GOT3 (cell line): ENCODE measurements at regions not wholly inside any gene's neighbourhood (a gene's known extent, or its start where the extent isn't known, plus 50 kb on each side); places are given as distances from the start of the nearest gene placed in this dataset.
"Not testable (repeated sequence)": the region's sequence is repeated elsewhere in the genome, so short reads cannot be mapped to it uniquely, and the experiment has no call there.

Experiments
- DNase-seq: peaks from one replicate; lab custom pipeline; 2025; ENCODE audit warnings: mixed read lengths; lab: John Stamatoyannopoulos, UW

- no peak for DNase-seq
Measured at GRCh38 chr2:204143216-204144014, 206.9 kb downstream of the ICOS start.

- DNase-seq, result no peak
Measured at GRCh38 chr2:204144492-204144891, 207.9 kb downstream of the ICOS start.

- peak; percentile 4 for DNase-seq
Measured at GRCh38 chr2:204145263-204145751, 208.7 kb downstream of the ICOS start.

- no peak for DNase-seq
Measured at GRCh38 chr2:204145791-204146190, 209.2 kb downstream of the ICOS start.

GRCh38 chr2:204147040-204147439 lies 210.5 kb downstream of the ICOS start:
- DNase-seq, result not testable (repeated sequence)

GRCh38 chr2:204150721-204151120 lies 214.2 kb downstream of the ICOS start:
- DNase-seq, result no peak

- DNase-seq, result no peak
Measured at GRCh38 chr2:204152616-204153015, 216.1 kb downstream of the ICOS start.

GRCh38 chr2:204154863-204155262 lies 218.3 kb downstream of the ICOS start:
- DNase-seq, result no peak

- DNase-seq, result no peak
Measured at GRCh38 chr2:204156456-204156855, 219.9 kb downstream of the ICOS start.

GRCh38 chr2:204157684-204158083 lies 221.1 kb downstream of the ICOS start:
- no peak for DNase-seq

GRCh38 chr2:204159526-204159925 lies 223.0 kb downstream of the ICOS start:
- DNase-seq, result no peak

- DNase-seq, result no peak
Measured at GRCh38 chr2:204160989-204161388, 224.4 kb downstream of the ICOS start.

- no peak for DNase-seq
Measured at GRCh38 chr2:204161886-204162285, 225.3 kb downstream of the ICOS start.

GRCh38 chr2:204166961-204167360 lies 230.4 kb downstream of the ICOS start:
- DNase-seq, result no peak

GRCh38 chr2:204167670-204168069 lies 231.1 kb downstream of the ICOS start:
- not testable (repeated sequence) for DNase-seq

- DNase-seq, result no peak
Measured at GRCh38 chr2:204170411-204170810, 233.8 kb downstream of the ICOS start.

GRCh38 chr2:204171432-204172144 lies 235.0 kb downstream of the ICOS start:
- no peak for DNase-seq

- no peak for DNase-seq
Measured at GRCh38 chr2:204172145-204172600, 235.6 kb downstream of the ICOS start.

- no peak for DNase-seq
Measured at GRCh38 chr2:204174034-204174433, 237.5 kb downstream of the ICOS start.

GRCh38 chr2:204175552-204176271 lies 239.1 kb downstream of the ICOS start:
- DNase-seq, result no peak

GRCh38 chr2:204176306-204176705 lies 239.7 kb downstream of the ICOS start:
- DNase-seq, result no peak

- DNase-seq, result no peak
Measured at GRCh38 chr2:204177251-204177976, 240.9 kb downstream of the ICOS start.
